ENCODE measurements at regions not wholly inside any gene's neighbourhood (a gene's known extent, or its start where the extent isn't known, plus 50 kb on each side); places are given as distances from the start of the nearest gene placed in this dataset.
"Not testable (repeated sequence)": the region's sequence is repeated elsewhere in the genome, so short reads cannot be mapped to it uniquely, and the experiment has no call there.

- DNase-seq, result no peak
These were observed 372.9 kb upstream of the FAR2 start for GRCh38 chr12:28776220-28776619.

GRCh38 chr12:28776913-28777422, 372.1 kb upstream of the FAR2 start:
- DNase-seq, result no peak

- DNase-seq, result no peak
These were observed 371.3 kb upstream of the FAR2 start for GRCh38 chr12:28777603-28778365.

DNA sequence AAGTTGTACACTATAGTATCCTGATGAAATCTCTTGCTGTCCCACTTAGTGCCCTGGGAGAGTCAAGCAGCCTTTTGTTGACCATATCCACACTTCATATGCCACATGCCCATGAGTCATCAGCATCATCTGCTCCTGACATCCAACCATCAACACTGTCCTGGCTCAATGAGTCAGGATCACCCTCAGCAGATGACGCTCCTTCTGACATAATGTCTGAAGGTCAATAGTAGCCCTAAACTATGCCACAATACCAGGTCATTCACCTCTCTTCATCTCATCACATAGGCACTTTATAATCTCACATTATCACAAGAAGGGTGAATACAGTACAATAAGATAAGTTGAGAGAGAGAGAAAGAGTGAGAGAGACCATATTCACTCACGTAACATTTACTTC, 369.0 kb upstream of the FAR2 start:
- DNase-seq, result no peak

GRCh38 chr12:28780960-28781359, 368.1 kb upstream of the FAR2 start:
- no peak for DNase-seq

DNA sequence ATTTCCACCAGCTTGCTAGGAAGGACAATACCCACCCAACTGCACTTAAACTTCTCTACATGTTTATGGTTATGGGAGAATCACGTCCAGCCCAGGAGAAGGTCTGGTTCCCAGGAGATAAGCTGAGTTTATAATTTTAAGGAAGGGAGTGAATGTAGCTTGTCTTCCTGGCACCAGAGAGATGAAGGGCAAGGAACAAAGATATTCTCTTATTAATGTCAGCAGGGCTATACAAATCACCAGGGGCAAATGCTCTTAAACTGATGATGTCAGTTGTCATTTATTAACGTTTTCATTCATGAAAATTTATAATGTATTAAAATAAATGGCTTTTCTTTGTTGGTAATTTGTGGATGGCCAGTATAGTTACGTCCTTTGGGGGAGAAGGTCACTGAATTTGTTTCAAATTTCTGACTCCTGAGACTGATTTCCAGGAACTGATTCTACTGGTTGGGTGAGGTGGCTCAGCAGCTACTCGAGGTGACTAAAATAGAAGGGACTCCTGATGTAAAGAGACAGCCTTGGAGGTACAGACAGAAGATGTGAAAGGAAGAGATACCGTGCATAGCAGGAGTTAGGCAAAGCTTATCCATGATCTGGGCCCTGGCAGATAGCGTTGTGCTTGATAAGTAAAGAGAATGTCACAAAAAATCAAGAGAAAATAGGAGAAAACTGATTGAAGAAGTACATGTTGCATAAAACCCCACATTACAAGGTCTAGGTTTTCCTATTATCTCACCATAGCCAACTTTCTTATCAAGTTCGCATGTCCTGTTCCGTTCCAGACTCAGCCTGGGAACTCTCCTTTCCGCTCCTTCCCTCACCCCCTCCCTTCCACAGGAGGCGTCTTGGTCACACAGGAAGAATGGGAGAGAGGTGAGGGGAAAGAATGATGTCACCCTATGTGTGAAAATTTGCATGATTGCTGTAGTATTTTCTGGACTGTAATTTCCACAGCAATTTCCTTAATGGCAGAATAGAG, 367.1 kb upstream of the FAR2 start:
- DNase-seq, result no peak

GRCh38 chr12:28782812-28783211, 366.3 kb upstream of the FAR2 start:
- no peak for DNase-seq

- no peak for DNase-seq
These were observed 361.9 kb upstream of the FAR2 start for GRCh38 chr12:28787151-28787550.

- not testable (repeated sequence) for DNase-seq
These were observed 360.8 kb upstream of the FAR2 start for GRCh38 chr12:28788256-28788655.

DNA sequence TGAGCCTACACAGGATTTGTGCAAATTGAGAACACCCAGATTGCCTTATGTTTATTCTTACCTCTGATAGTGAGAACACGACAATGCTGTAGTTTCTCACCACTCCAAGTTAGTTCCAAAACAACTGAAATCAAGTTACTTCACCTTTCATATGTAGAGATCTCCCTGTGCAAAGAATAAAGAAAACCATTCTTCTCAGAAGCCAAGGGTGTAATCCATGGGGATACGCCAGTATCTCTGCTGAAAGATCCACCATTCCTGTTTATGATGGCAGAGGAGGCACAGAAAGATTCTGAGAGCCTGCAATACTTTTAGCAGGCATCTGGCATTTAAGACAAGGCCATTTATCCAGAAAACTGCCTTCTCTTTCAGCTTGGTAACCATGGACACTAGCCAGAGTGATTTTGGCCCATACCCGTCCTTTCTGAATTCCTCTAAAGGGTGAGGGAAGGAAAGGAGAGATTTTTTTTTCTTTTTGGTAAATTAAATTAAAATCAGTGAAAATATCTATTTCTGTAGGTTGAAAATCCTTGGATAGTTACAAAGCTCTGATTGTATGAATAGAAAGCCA, 355.4 kb upstream of the FAR2 start:
- DNase-seq, result peak; percentile 24

- peak; percentile 18 for DNase-seq
These were observed 354.9 kb upstream of the FAR2 start for GRCh38 chr12:28794211-28794610.

DNA sequence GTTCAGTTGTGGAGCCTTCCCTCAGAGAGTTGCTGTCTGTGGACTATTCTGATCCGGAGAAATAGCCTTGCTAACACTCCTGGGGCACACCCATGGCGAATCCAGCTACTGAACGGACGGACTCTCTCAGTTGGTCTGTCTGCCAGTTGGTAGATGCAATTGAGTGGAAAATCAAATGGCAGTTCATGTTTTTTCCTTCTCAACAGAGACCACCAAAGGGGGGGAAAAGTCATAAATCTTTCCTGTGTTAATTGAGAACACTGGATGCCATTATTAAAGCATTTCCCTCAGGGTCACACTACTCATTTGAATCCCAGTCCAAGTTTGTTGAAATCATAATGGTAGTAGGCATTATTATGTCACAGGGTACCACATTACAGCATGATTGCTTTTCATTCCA, 354.3 kb upstream of the FAR2 start:
- DNase-seq, result no peak

DNA sequence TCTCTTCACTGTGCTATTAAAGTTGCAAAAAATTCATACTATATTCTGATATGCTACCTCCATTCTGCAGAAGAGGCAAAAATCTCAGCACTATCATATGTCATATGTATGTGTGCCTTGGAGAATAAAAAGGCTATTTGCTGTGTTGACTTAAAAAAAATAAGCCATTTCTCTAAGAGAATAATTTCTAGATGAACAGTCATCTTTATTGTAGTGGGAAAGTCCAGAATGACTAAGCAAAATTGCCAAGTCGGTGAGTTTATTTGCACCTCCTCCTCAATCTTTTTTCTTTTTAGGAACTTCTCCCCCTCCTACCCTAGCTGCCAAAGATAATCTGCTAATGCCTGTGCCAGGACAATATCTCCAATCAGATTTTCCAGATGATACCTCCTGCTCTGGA, 353.8 kb upstream of the FAR2 start:
- DNase-seq, result no peak

- no peak for DNase-seq
These were observed 349.7 kb upstream of the FAR2 start for GRCh38 chr12:28799348-28799747.

DNA sequence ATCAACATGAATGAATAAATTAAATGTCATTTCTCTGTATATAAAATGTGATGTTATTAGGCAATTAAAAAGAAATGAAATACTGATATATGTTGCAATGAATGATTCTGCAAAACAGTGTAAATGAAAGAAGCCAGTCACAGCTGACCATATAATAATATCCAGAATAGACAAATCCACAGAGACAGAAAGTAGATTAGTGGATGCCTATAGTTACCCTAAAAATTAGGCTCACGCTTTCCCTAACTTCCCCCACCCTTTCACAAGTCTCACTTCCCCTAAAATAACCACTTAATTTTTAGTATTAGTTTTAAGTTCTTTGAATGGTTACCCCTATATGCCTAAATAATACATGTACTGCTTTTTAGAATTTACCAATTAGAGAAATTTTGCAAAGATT, 348.9 kb upstream of the FAR2 start:
- DNase-seq, result no peak

- DNase-seq, result peak; percentile 21
These were observed 346.2 kb upstream of the FAR2 start for GRCh38 chr12:28802706-28803438.

GRCh38 chr12:28807535-28807934, 341.5 kb upstream of the FAR2 start:
- DNase-seq, result no peak

GRCh38 chr12:28811457-28811856, 337.6 kb upstream of the FAR2 start:
- DNase-seq, result no peak

DNA sequence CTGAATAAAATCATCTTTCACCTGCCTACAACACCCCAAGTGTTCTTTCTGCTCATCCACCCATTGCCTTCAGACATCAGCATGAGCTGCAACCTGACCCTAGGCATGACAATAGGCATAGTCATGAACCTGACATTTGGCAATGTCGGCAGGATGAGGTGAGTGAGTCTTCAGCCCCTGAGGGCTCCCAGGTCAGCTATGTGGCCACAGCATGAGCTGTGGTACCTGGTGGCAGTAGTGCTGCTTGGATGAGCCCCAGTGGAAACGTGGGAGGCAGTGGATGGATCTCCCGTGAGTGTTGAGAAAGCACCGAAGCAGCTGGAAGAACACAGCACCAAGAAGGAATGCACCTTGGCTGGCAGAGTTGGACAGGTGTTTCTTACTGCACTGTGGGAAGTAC, 334.8 kb upstream of the FAR2 start:
- DNase-seq, result no peak

DNA sequence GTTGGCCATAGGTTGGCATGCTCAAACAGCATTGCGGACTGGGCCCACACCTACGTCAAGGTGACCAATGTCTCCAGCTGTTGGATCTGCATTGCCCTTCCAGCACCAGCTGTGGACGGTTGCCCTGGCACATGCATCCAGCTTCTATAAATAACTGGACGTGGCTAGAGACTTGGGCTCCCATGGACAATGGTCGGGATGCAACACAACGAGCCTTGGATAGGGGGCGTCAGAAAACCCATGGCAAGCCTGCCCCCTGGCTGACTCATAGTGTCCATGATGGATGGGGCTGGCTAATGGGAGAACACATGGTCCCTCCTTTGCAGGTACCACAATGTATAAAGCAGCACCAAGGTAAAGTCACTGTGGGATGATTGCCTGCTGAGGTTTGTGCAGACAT, 331.6 kb upstream of the FAR2 start:
- no peak for DNase-seq

DNA sequence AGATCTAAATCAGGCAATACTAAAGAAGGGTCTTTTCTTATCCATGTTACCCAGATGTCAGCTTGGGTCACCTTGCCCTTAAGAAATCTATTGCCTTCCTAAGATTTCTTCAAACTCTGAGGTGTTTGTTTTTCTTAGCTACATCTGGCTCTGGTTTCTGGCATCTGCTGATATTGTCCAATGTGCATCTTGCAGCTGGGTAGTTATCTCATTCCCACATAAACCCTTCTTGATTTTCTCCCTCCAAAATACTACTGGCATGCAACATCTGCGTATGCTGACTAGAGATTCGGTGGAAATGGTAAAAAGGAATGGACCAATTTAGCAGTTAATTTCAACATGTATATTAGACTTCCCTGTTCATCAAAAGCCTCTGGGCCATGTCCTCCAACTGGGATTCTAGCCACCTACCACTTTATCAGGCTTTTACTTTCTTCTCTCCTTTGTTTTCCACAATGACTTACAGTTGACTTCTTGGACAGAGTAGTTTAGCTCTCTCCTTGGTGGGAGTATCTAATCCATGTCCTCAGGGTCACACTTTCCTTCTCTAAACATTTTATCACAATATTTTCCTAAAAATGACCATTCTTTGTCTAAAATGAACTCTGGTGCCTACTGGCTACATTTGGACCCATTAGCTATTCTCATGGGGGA, 324.8 kb upstream of the FAR2 start:
- no peak for DNase-seq

DNA sequence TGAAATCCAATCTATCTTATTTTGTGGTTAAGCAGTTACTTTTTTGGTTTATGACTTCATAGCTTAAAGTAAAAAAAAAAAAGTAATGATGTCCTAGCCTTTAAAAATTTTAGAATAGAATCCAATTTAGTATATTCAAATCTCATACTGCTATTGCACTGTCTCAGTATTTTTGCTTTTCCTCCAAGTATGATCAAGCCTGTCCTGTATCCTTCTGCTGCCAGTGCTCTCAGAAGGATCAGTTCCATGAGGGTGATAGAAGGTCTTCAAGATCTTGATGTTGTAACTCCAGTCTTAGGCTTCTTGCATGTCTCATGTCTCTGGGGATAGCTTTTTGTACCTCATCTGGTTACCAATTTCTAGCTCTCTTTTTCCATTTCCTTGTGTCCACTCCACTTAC, 324.2 kb upstream of the FAR2 start:
- no peak for DNase-seq

All from tongue (tissue), 1 donor.